Stimulated activated CD4-positive, alpha-beta T cell treated with anti-CD3 and anti-CD28 coated beads, Interleukin-15, amount 100 ng/mL, for 1 hour (primary cell): ENCODE measurements at regions not wholly inside any gene's neighbourhood (a gene's known extent, or its start where the extent isn't known, plus 50 kb on each side); places are given as distances from the start of the nearest gene placed in this dataset.

Experiments used
- DNase-seq, 2 donors: peaks; one replicate each; pipeline ENCODE4 v3.0.0-alpha.2; 2020; ENCODE audit warnings: low read depth in 1 of 2, low spot score in 1 of 2

- DNase-seq, result no peak
Observed at GRCh38 chr16:72226136-72226535, 54.2 kb upstream of the PMFBP1 start.

- no peak for DNase-seq
Observed at GRCh38 chr16:72224260-72224768, 52.4 kb upstream of the PMFBP1 start.

DNA sequence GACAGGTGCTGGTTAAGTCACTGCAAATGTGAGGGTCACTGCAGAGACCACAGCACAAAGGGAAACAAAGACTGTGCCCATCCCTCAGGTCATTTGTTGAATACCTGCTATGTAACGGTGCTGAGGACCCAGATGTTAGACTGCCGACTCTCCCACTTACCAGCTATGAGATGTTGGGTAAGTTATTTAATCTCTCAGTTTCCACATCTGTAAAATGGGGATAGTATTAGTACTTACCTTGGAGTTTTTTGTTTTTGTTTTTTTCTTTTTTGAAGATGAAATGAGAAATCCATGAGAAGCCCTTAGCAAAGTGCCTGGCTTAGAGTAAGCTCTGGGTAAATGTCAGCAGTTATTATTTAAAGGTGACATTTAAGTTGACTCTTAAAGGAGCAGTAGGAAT is 50.5 kb upstream of the PMFBP1 start:
- DNase-seq, result no peak
